GM12878 (cell line): ENCODE measurements at regions not wholly inside any gene's neighbourhood (a gene's known extent, or its start where the extent isn't known, plus 50 kb on each side); places are given as distances from the start of the nearest gene placed in this dataset.

Source experiments
- ATAC-seq: fragments of 200-7000 bp; cut with Tn5 transposase; 3 replicates; pipeline ENCODE4 v1.9.1; 2020; ENCODE audit warnings: mild to moderate bottlenecking, moderate library complexity
- BruUV-seq: library from RNA; stranded (reverse); fragments of 400-500 nt; replicated peaks from 2 replicates; lab custom pipeline; 2021; lab: Mats Ljungman, UMichigan
- CTCF ChIA-PET: fragments of 300-600 bp; sonication (Branson Sonifier 250); formaldehyde crosslinking; extraction: SDS; loops from one replicate; lab custom pipeline; 2021; ENCODE audit warnings: inconsistent platforms; lab: Yijun Ruan, JAX
- POLR2A ChIA-PET: fragments of 350-600 bp; formaldehyde crosslinking; extraction: SDS; loops from one replicate; lab custom pipeline; 2021; ENCODE audit warnings: inconsistent platforms; lab: Charles Lee
- RAD21 ChIA-PET: fragments of 300-600 bp; sonication (Branson Sonifier 250); formaldehyde crosslinking; loops from one replicate; lab custom pipeline; 2023; ENCODE audit warnings: antibody characterized with exemption; ENCODE audit not compliant: unreplicated experiment; lab: Charles Lee
- SMC1A ChIA-PET: fragments of 300-600 bp; sonication (Branson Sonifier 250); formaldehyde crosslinking; loops from one replicate; lab custom pipeline; 2023; ENCODE audit not compliant: unreplicated experiment, uncharacterized antibody; lab: Charles Lee
- DNase-seq: peaks from one replicate; pipeline ENCODE4 v3.0.0-alpha.2; 2011; ENCODE audit warnings: low read depth, low spot score
- FAIRE-seq: peaks from 3 replicates; lab custom pipeline; 2011; peaks lifted over from hg19 to GRCh38; lab: Jason Lieb, UNC
- H2AFZ ChIP-seq: 2 replicates; pipeline ENCODE4 v1.6.0; 2011; ENCODE audit warnings: low read depth, low read length, control low read depth; ENCODE audit not compliant: control insufficient read depth
- H3K27ac ChIP-seq: 2 replicates; pipeline ENCODE4 v1.5.1; 2011; ENCODE audit warnings: control low read depth; ENCODE audit not compliant: control insufficient read depth, insufficient read depth
- H3K27me3 ChIP-seq, 2 experiments: replicated peaks in 1 of 2; 2 replicates each; pipeline versions ENCODE4 v1.6.0 to v1.6.1; 2011; ENCODE audit warnings: low read length in 1 of 2; ENCODE audit not compliant: control insufficient read depth in 2 of 2, insufficient read depth in 2 of 2
- H3K36me3 ChIP-seq, 2 experiments: 2 replicates each; pipeline ENCODE4 v1.5.1; 2011; ENCODE audit warnings: low read length in 1 of 2; ENCODE audit not compliant: control insufficient read depth in 2 of 2, insufficient read depth in 2 of 2
- H3K4me1 ChIP-seq: 2 replicates; pipeline ENCODE4 v1.6.1; 2011; ENCODE audit warnings: mild to moderate bottlenecking, low read length, moderate library complexity, mixed read lengths; ENCODE audit not compliant: control insufficient read depth, insufficient read depth
- H3K4me2 ChIP-seq: 2 replicates; pipeline ENCODE4 v1.6.0; 2011; ENCODE audit warnings: control low read depth; ENCODE audit not compliant: control insufficient read depth, insufficient read depth
- H3K4me3 ChIP-seq: fragments of 200-600 bp; sonication (generic); 2 replicates; pipeline ENCODE4 v1.5.1; 2016
- H3K79me2 ChIP-seq: 2 replicates; pipeline ENCODE4 v1.6.0; 2011; ENCODE audit warnings: low read length; ENCODE audit not compliant: control insufficient read depth, insufficient read depth
- H3K9ac ChIP-seq: 2 replicates; pipeline ENCODE4 v1.8.0; 2011; ENCODE audit warnings: low read length, control low read depth, mixed read lengths; ENCODE audit not compliant: control insufficient read depth, insufficient read depth
- H3K9me3 ChIP-seq: replicated peaks from 3 replicates; pipeline ENCODE4 v1.5.1; 2011; ENCODE audit warnings: mild to moderate bottlenecking, low read length; ENCODE audit not compliant: control insufficient read depth, insufficient read depth
- H4K20me1 ChIP-seq: 2 replicates; pipeline ENCODE4 v1.6.0; 2011; ENCODE audit not compliant: control insufficient read depth, insufficient read depth
- CBX5 ChIP-seq: sonication (generic); IDR thresholded peaks from 2 replicates; pipeline ENCODE4 v1.6.1; 2016; ENCODE audit warnings: low read depth, moderate library complexity, mild to moderate bottlenecking, inconsistent platforms
- EGR1 ChIP-seq, 2 experiments: IDR thresholded peaks; 1 replicate in 1 of 2; 2 replicates in 1 of 2; pipeline ENCODE4 v1.6.1; 2011 to 2012; ENCODE audit warnings: low read depth in 2 of 2, low read length in 2 of 2, borderline replicate concordance in 1 of 2, mild to moderate bottlenecking in 1 of 2, moderate library complexity in 1 of 2
- HDAC6 ChIP-seq: fragments of 200-600 bp; sonication (generic); IDR thresholded peaks from one replicate; pipeline ENCODE4 v1.8.0; 2017; ENCODE audit warnings: antibody characterized with exemption; ENCODE audit not compliant: unreplicated experiment
- IKZF2 ChIP-seq, 2 experiments: fragments of 450-650 bp; IDR thresholded peaks; 2 replicates each; pipeline ENCODE4 v1.6.1; 2017; ENCODE audit warnings: mild to moderate bottlenecking in 2 of 2, moderate library complexity in 2 of 2
- KLF5 ChIP-seq: fragments of 450-650 bp; IDR thresholded peaks from 2 replicates; pipeline ENCODE4 v1.6.1; 2014; ENCODE audit warnings: mild to moderate bottlenecking; ENCODE audit not compliant: partially characterized antibody
- LARP7 ChIP-seq: fragments of 450-650 bp; IDR thresholded peaks from 2 replicates; pipeline ENCODE4 v1.6.1; 2017; ENCODE audit warnings: mild to moderate bottlenecking
- NFIC ChIP-seq: IDR thresholded peaks from 2 replicates; pipeline ENCODE4 v1.6.1; 2012; ENCODE audit warnings: low read depth, mild to moderate bottlenecking, inconsistent platforms, low read length, moderate library complexity
- PAX5 ChIP-seq: IDR thresholded peaks from 2 replicates; pipeline ENCODE4 v1.6.1; 2011; ENCODE audit warnings: low read depth, low read length, borderline replicate concordance
- POLR2AphosphoS5 ChIP-seq: IDR thresholded peaks from 2 replicates; pipeline ENCODE4 v1.6.1; 2011; ENCODE audit warnings: mild to moderate bottlenecking, low read length, inconsistent platforms
- RAD21 ChIP-seq: IDR thresholded peaks from 2 replicates; pipeline ENCODE4 v1.6.1; 2011; ENCODE audit warnings: mild to moderate bottlenecking, low read depth, low read length, moderate library complexity; ENCODE audit not compliant: insufficient read depth
- RAD51 ChIP-seq: fragments of 450-650 bp; IDR thresholded peaks from 2 replicates; pipeline ENCODE4 v1.6.1; 2016; ENCODE audit warnings: moderate library complexity, mild to moderate bottlenecking, inconsistent platforms
- SREBF2 ChIP-seq: IDR thresholded peaks from 2 replicates; pipeline ENCODE4 v1.6.1; 2012; ENCODE audit warnings: mild to moderate bottlenecking, low read length
- SUPT20H ChIP-seq: IDR thresholded peaks from 2 replicates; pipeline ENCODE4 v1.6.1; 2011; ENCODE audit warnings: low read depth, mild to moderate bottlenecking, low read length, moderate library complexity, borderline replicate concordance; ENCODE audit not compliant: control insufficient read depth
- TAF1 ChIP-seq: IDR thresholded peaks from 2 replicates; pipeline ENCODE4 v1.6.1; 2011; ENCODE audit warnings: mild to moderate bottlenecking, low read depth, low read length, borderline replicate concordance
- WGBS: methylation state at CpG from one replicate; pipeline ENCODE4 v1.1.6; 2016; ENCODE audit warnings: low lambda C conversion rate; ENCODE audit not compliant: insufficient replicate concordance, insufficient coverage; ENCODE audit errors: missing lambda C conversion rate; 5-methylcytosine and 5-hydroxymethylcytosine counted together
- in situ Hi-C: fragments of 300-500 bp; cut with MboI; formaldehyde crosslinking; loops from 9 replicates; pipeline ENCODE4 v1.14.3; 2018; ENCODE audit warnings: mixed read lengths
- intact Hi-C: fragments of 100-400 bp; cut with micrococcal nuclease; formaldehyde crosslinking; loops from one replicate; pipeline ENCODE4 v1.14.2; 2022; ENCODE audit not compliant: unreplicated experiment
- TF ChIP-seq, protein P1 (sequence below): fragments of 450-650 bp; formaldehyde crosslinking; IDR thresholded peaks from 2 replicates; pipeline ENCODE4 v1.4.0; 2020; ENCODE audit warnings: mild to moderate bottlenecking, moderate library complexity
- TF ChIP-seq, protein P2 (sequence below): fragments of 450-650 bp; formaldehyde crosslinking; IDR thresholded peaks from 2 replicates; pipeline ENCODE4 v1.5.0; 2022; ENCODE audit warnings: mild to moderate bottlenecking, missing genetic modification characterization

DNA sequence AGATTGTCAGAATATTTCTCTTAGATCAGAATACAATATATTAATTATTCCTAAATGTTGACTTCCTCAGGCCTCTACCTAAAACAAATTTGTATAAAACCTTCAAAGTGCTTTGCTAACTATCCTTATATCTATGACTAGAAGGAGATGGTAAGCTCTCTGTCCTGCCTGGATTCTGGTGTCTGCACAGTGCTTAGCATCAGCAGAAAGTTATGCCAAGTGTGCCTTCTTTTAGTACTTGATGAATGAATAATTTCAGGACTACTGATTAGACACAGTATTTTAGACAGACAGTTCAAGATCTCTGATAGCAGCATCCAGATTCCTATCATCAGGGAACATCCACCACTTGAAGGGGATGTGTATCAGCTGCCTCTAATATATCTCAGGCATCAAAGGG, 242.4 kb upstream of the TLL1 start (continued):
- TF ChIP-seq, protein P1, sequence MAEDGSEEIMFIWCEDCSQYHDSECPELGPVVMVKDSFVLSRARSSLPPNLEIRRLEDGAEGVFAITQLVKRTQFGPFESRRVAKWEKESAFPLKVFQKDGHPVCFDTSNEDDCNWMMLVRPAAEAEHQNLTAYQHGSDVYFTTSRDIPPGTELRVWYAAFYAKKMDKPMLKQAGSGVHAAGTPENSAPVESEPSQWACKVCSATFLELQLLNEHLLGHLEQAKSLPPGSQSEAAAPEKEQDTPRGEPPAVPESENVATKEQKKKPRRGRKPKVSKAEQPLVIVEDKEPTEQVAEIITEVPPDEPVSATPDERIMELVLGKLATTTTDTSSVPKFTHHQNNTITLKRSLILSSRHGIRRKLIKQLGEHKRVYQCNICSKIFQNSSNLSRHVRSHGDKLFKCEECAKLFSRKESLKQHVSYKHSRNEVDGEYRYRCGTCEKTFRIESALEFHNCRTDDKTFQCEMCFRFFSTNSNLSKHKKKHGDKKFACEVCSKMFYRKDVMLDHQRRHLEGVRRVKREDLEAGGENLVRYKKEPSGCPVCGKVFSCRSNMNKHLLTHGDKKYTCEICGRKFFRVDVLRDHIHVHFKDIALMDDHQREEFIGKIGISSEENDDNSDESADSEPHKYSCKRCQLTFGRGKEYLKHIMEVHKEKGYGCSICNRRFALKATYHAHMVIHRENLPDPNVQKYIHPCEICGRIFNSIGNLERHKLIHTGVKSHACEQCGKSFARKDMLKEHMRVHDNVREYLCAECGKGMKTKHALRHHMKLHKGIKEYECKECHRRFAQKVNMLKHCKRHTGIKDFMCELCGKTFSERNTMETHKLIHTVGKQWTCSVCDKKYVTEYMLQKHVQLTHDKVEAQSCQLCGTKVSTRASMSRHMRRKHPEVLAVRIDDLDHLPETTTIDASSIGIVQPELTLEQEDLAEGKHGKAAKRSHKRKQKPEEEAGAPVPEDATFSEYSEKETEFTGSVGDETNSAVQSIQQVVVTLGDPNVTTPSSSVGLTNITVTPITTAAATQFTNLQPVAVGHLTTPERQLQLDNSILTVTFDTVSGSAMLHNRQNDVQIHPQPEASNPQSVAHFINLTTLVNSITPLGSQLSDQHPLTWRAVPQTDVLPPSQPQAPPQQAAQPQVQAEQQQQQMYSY (CRISPR knock-in tag): no peak

DNA sequence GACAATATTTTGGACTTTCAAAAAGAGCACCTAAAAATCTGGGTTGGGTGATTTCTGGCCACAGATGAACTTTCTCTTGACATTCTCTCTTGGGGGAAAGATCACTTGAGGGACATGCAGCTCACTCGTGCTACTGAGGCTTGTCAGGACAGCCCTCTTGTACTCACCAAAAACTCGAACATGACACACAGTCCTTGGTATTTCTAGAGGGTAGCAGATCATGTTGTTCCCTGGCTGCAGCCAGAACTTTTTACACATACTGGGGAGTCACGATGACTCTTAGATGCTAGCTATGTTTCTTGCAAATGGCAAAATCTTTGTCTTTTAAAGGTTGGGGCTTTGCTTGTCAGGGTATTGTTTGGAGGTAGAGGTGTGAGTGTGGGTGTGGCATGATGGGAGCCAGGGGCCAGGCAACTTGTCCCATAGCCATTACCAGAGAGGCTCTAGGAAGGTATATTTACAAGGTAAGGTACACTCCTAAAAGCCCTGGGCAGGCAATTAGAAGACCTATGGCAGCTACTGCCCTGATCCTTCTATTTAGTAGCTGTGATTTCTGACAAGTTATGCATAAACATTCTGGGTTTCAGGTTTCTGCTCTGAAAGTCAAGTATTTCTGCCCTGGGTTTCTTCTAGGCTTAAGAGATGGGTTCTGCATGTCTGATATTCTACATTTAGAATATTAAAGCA, 241.7 kb upstream of the TLL1 start:
- H2AFZ ChIP-seq: no peak overlapping the region
- no peak overlapping the region for H3K4me2 ChIP-seq
- H4K20me1 ChIP-seq: no peaks in the 10 kb centered on the region
- POLR2A ChIA-PET: no interaction called here
- no peak overlapping the region for H3K27ac ChIP-seq
- ATAC-seq (no peak), FAIRE-seq (no peak), DNase-seq (no peak)
- CTCF ChIA-PET: no interaction called here
- H3K27me3 ChIP-seq: no peaks in the 10 kb centered on the region
- RAD21 ChIA-PET: no interaction called here
- H3K36me3 ChIP-seq: no peaks in the 10 kb centered on the region
- H3K4me1 ChIP-seq: no peaks in the 10 kb centered on the region
- 5% methylated on average over 3 of the region's 3 CpGs for WGBS
- H3K9me3 ChIP-seq: no peaks in the 10 kb centered on the region
- H3K9ac ChIP-seq: no peak overlapping the region
- in situ Hi-C loops: no loop called here
- no TSS peak for BruUV-seq
- no peak overlapping the region for H3K4me3 ChIP-seq
- intact Hi-C loops: no loop called here
- H3K79me2 ChIP-seq: no peaks in the 10 kb centered on the region
- SMC1A ChIA-PET: no interaction called here
- TF ChIP-seq TAF1 (no peak), SUPT20H (no peak), NFIC (no peak), SREBF2 (no peak), KLF5 (no peak), POLR2AphosphoS5 (no peak), RAD51 (no peak), RAD21 (no peak), IKZF2 (IDR thresholded peaks at IDR 0.05) (no peak), CBX5 (no peak), PAX5 (no peak), EGR1 (IDR thresholded peaks at IDR 0.05; ENCODE audit: borderline replicate concordance in 1 of 2, low read depth in 2 of 2, low read length in 2 of 2) (no peak), LARP7 (no peak), HDAC6 (no peak)
- TF ChIP-seq, protein P2, sequence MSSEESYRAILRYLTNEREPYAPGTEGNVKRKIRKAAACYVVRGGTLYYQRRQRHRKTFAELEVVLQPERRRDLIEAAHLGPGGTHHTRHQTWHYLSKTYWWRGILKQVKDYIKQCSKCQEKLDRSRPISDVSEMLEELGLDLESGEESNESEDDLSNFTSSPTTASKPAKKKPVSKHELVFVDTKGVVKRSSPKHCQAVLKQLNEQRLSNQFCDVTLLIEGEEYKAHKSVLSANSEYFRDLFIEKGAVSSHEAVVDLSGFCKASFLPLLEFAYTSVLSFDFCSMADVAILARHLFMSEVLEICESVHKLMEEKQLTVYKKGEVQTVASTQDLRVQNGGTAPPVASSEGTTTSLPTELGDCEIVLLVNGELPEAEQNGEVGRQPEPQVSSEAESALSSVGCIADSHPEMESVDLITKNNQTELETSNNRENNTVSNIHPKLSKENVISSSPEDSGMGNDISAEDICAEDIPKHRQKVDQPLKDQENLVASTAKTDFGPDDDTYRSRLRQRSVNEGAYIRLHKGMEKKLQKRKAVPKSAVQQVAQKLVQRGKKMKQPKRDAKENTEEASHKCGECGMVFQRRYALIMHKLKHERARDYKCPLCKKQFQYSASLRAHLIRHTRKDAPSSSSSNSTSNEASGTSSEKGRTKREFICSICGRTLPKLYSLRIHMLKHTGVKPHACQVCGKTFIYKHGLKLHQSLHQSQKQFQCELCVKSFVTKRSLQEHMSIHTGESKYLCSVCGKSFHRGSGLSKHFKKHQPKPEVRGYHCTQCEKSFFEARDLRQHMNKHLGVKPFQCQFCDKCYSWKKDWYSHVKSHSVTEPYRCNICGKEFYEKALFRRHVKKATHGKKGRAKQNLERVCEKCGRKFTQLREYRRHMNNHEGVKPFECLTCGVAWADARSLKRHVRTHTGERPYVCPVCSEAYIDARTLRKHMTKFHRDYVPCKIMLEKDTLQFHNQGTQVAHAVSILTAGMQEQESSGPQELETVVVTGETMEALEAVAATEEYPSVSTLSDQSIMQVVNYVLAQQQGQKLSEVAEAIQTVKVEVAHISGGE (CRISPR knock-in tag): no peak
